ENCODE measurements at regions not wholly inside any gene's neighbourhood (a gene's known extent, or its start where the extent isn't known, plus 50 kb on each side); places are given as distances from the start of the nearest gene placed in this dataset.

GRCh38 chr7:26042237-26042636 lies 109.8 kb upstream of the NFE2L3 start:
- TF ChIP-seq CTCF (conservative IDR thresholded peaks at IDR 0.05; ENCODE audit: low read depth, low read length) (no peak), EZH2 (IDR thresholded peaks at IDR 0.05; ENCODE audit: borderline replicate concordance, low read depth, low read length, poor library complexity, severe bottlenecking) (no peak)
